Keratinocyte (primary cell): ENCODE measurements at regions not wholly inside any gene's neighbourhood (a gene's known extent, or its start where the extent isn't known, plus 50 kb on each side); places are given as distances from the start of the nearest gene placed in this dataset.

Experiments used
- DNase-seq: peaks from one replicate; pipeline ENCODE4 v3.0.0-alpha.2; 2011; ENCODE audit warnings: low read depth, missing footprints, low spot score
- FAIRE-seq: peaks from 2 replicates; lab custom pipeline; 2011; peaks lifted over from hg19 to GRCh38; lab: Jason Lieb, UNC
- H2AFZ ChIP-seq: 2 replicates; pipeline ENCODE4 v1.6.0; 2012; ENCODE audit warnings: low read length, control low read depth, inconsistent platforms; ENCODE audit not compliant: control insufficient read depth
- H3K27ac ChIP-seq: 2 replicates; pipeline ENCODE4 v1.5.1; 2011; ENCODE audit warnings: low read length; ENCODE audit not compliant: control insufficient read depth, insufficient read depth
- H3K27me3 ChIP-seq: 3 replicates; pipeline ENCODE4 v1.6.0; 2011; ENCODE audit warnings: low read length; ENCODE audit not compliant: control insufficient read depth, insufficient read depth; ENCODE audit errors: extremely low read depth
- H3K36me3 ChIP-seq, 2 experiments: 2 replicates in 1 of 2; 3 replicates in 1 of 2; pipeline ENCODE4 v1.5.1; 2011; ENCODE audit warnings: low read length in 2 of 2, mild to moderate bottlenecking in 1 of 2; ENCODE audit not compliant: control insufficient read depth in 2 of 2, insufficient read depth in 2 of 2; ENCODE audit errors: extremely low read depth in 1 of 2
- H3K4me1 ChIP-seq: 3 replicates; pipeline ENCODE4 v1.5.1; 2011; ENCODE audit warnings: low read length; ENCODE audit not compliant: control insufficient read depth, insufficient read depth; ENCODE audit errors: extremely low read depth
- H3K4me2 ChIP-seq: 3 replicates; pipeline ENCODE4 v1.6.0; 2011; ENCODE audit warnings: low read depth, low read length; ENCODE audit not compliant: control insufficient read depth, insufficient read depth; ENCODE audit errors: extremely low read depth
- H3K4me3 ChIP-seq, 3 experiments: fragments of 200-600 bp in 1 of 3; sonication (generic) in 1 of 3; 2 replicates in 2 of 3; 3 replicates in 1 of 3; pipeline ENCODE4 v1.5.1; 2011 to 2016; ENCODE audit warnings: low read length in 3 of 3, mild to moderate bottlenecking in 3 of 3, control low read depth in 2 of 3, inconsistent platforms in 1 of 3, low read depth in 1 of 3, mixed read lengths in 1 of 3, mixed run types in 1 of 3, moderate library complexity in 1 of 3; ENCODE audit not compliant: control insufficient read depth in 2 of 3, insufficient read depth in 2 of 3; ENCODE audit errors: extremely low read depth in 1 of 3
- H3K79me2 ChIP-seq: 2 replicates; pipeline ENCODE4 v1.6.0; 2012; ENCODE audit warnings: low read length; ENCODE audit not compliant: control insufficient read depth, insufficient read depth
- H3K9ac ChIP-seq: 3 replicates; pipeline ENCODE4 v1.6.0; 2011; ENCODE audit warnings: low read length; ENCODE audit not compliant: control insufficient read depth, insufficient read depth; ENCODE audit errors: extremely low read depth
- H3K9me1 ChIP-seq: 3 replicates; pipeline ENCODE4 v1.6.0; 2011; ENCODE audit warnings: low read length; ENCODE audit not compliant: control insufficient read depth, insufficient read depth; ENCODE audit errors: extremely low read depth
- H3K9me3 ChIP-seq: 2 replicates; pipeline ENCODE4 v1.5.1; 2012; ENCODE audit warnings: low read depth, low read length; ENCODE audit not compliant: control insufficient read depth
- H4K20me1 ChIP-seq: 3 replicates; pipeline ENCODE4 v1.6.0; 2011; ENCODE audit warnings: low read length; ENCODE audit not compliant: control insufficient read depth, insufficient read depth; ENCODE audit errors: extremely low read depth
- EZH2 ChIP-seq: IDR thresholded peaks from one replicate; pipeline ENCODE4 v1.6.1; 2012; ENCODE audit warnings: inconsistent platforms, mild to moderate bottlenecking, low read length, moderate library complexity
- dilution Hi-C: fragments of 300-500 bp; cut with MboI; formaldehyde crosslinking; loops from one replicate; pipeline ENCODE4 v1.7.0; 2020; ENCODE audit warnings: low sequenced_read_pairs; ENCODE audit not compliant: extremely low pct_ligation_motif_present
- TF ChIP-seq, protein P1 (sequence below), 3 experiments: IDR thresholded peaks in 1 of 3; conservative IDR thresholded peaks in 1 of 3; optimal IDR thresholded peaks in 1 of 3; 2 replicates in 2 of 3; 3 replicates in 1 of 3; pipeline versions ENCODE3 to v1.5.1; 2011; ENCODE audit warnings: low read length in 3 of 3, mild to moderate bottlenecking in 3 of 3, moderate library complexity in 2 of 3, control low read depth in 1 of 3, inconsistent platforms in 1 of 3; ENCODE audit not compliant: insufficient read depth in 2 of 3; ENCODE audit errors: extremely low read depth in 1 of 3

DNA sequence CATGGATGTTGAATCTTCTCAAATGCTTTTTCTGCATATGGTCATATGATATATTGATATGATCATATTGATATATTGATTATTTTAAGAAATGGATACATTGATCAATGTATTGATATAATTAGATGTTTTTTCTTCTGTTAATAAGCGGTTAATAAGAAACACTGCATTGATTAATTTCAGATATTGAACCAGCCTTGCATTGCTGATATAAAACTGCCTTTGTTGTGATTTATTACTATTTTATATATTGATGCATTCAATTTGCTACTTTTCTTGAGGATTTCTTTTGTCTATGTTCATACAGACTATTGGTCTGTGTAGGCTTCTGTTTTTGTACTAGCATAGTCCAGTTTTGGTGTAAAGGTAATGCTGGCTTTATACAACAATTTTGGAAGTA, 79.7 kb upstream of the ELN start:
- Histone ChIP-seq H3K9me1 (no peaks in the 10 kb centered on the region), H3K4me1 (no peaks in the 10 kb centered on the region), H4K20me1 (no peaks in the 10 kb centered on the region), H3K27me3 (no peaks in the 10 kb centered on the region), H3K9ac (no peak overlapping the region), H3K4me3 (no peak overlapping the region), H3K9me3 (peaks cover 2% of the 10 kb centered on the region), H3K36me3 (no peaks in the 10 kb centered on the region), H3K27ac (no peak overlapping the region), H2AFZ (no peak overlapping the region), H3K79me2 (no peaks in the 10 kb centered on the region), H3K4me2 (no peak overlapping the region)
- dilution Hi-C loops: no loop called here
- no peak for DNase-seq
- FAIRE-seq: no peak
- TF ChIP-seq, protein P1, sequence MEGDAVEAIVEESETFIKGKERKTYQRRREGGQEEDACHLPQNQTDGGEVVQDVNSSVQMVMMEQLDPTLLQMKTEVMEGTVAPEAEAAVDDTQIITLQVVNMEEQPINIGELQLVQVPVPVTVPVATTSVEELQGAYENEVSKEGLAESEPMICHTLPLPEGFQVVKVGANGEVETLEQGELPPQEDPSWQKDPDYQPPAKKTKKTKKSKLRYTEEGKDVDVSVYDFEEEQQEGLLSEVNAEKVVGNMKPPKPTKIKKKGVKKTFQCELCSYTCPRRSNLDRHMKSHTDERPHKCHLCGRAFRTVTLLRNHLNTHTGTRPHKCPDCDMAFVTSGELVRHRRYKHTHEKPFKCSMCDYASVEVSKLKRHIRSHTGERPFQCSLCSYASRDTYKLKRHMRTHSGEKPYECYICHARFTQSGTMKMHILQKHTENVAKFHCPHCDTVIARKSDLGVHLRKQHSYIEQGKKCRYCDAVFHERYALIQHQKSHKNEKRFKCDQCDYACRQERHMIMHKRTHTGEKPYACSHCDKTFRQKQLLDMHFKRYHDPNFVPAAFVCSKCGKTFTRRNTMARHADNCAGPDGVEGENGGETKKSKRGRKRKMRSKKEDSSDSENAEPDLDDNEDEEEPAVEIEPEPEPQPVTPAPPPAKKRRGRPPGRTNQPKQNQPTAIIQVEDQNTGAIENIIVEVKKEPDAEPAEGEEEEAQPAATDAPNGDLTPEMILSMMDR (optimal IDR thresholded peaks at IDR 0.05 in 1 of 3, IDR thresholded peaks at IDR 0.05 in 1 of 3, conservative IDR thresholded peaks at IDR 0.05 in 1 of 3; ENCODE audit: extremely low read depth in 1 of 3, insufficient read depth in 2 of 3, low read length in 3 of 3): no peak
- TF ChIP-seq EZH2: no peak

DNA sequence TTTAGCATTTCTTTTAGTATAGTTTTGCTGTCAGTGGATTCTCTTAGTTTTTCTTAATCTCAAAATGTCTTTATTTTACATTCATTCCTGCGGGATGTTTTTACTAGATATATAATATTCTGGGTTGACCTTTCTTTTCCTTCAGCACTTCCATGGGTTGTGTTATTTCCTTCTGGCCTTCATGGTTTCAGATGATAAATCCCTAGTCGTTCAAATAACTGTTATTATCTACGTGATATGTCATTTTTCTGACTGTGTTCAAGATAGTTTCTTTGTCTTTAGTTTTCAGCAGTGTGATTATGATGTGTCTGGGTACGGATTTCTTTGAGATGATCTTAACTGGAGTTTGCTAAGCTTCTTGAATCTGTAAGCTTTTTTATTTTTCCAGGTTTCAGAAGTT, 75.7 kb upstream of the ELN start:
- no peaks in the 10 kb centered on the region for H3K9me3 ChIP-seq
- H3K4me1 ChIP-seq: no peaks in the 10 kb centered on the region
- H3K79me2 ChIP-seq: no peaks in the 10 kb centered on the region
- DNase-seq: no peak
- H3K9ac ChIP-seq: no peak overlapping the region
- H3K36me3 ChIP-seq: no peaks in the 10 kb centered on the region
- dilution Hi-C loops: loop anchor here (25.0 kb wide), 1 partner anchor 90 kb away; the partner anchor contains the start of gene TMEM270
- H2AFZ ChIP-seq: no peak overlapping the region
- H3K4me3 ChIP-seq: no peak overlapping the region
- no peaks in the 10 kb centered on the region for H4K20me1 ChIP-seq
- no peaks in the 10 kb centered on the region for H3K9me1 ChIP-seq
- no peak overlapping the region for H3K27ac ChIP-seq
- FAIRE-seq: no peak
- H3K4me2 ChIP-seq: no peak overlapping the region
- H3K27me3 ChIP-seq: no peaks in the 10 kb centered on the region
- TF ChIP-seq, protein P1 (optimal IDR thresholded peaks at IDR 0.05 in 1 of 3, IDR thresholded peaks at IDR 0.05 in 1 of 3, conservative IDR thresholded peaks at IDR 0.05 in 1 of 3; ENCODE audit: extremely low read depth in 1 of 3, insufficient read depth in 2 of 3, low read length in 3 of 3): no peak
- TF ChIP-seq EZH2: no peak
